Urothelium cell line (cell line): ENCODE measurements at regions not wholly inside any gene's neighbourhood (a gene's known extent, or its start where the extent isn't known, plus 50 kb on each side); places are given as distances from the start of the nearest gene placed in this dataset.
A peak's percentile ranks its signal among the peaks of the same experiment; 100 is the strongest.
"Not testable (repeated sequence)": the region's sequence is repeated elsewhere in the genome, so short reads cannot be mapped to it uniquely, and the experiment has no call there.

Experiments used
- DNase-seq: peaks from one replicate; pipeline ENCODE4 v3.0.0; 2011; ENCODE audit warnings: low spot score, mixed read lengths
- FAIRE-seq: peaks from 2 replicates; lab custom pipeline; 2011; peaks lifted over from hg19 to GRCh38; lab: Jason Lieb, UNC

DNA sequence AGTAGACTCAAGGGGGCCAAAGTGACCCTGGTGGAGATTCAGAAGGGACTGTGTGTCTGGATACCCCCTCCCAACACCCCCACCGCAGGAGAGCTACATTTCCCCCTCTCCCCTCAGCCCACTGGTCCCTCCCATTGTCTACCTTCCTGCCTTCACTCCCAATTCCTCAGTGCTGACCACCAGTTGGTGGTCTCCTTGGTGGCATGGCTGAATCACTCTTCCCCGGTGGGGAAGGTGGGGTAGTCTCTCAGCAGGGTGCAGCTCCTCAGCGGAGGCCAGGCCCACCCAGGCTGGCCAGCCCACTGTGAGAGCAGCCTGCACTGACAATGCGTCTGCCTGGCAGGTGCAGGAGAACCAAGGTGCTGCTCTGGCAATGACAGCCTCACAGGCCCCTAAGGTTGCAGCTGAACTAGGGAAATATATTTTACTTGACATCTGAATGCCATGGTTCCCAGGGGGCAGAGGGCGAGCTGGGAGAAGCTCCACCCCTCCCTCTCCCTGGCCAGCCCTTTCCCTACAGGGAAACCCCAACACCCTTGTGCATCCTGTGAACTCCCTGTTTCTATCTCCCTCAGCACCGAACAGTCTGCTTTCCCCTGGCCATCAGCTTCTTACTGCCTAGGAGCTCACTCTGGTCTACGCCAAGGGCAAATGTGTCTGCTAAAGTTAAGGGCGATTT is 62.6 kb upstream of the PAX8 start:
- DNase-seq (no peak), FAIRE-seq (peak; percentile 62)

DNA sequence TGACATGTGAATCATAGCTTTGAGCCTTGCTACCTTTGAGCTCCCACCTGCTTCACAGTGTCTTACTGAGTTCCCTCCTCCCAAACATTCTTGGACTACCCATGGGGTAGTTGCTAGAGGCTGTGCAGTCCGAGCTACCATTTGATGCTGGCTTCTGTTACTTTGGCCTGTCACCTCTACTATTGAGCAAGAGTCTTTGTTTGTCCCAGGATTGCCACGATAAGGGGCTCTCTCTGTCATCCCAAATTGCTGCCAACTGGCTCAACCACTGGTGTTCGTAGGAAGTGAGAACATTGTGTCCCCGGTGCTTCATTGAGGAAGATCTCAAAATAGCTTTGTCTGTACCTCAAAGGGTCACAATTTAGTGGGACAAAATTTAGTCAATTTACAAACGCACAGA is 59.1 kb upstream of the PAX8 start:
- DNase-seq (no peak), FAIRE-seq (peak; percentile 67)

DNA sequence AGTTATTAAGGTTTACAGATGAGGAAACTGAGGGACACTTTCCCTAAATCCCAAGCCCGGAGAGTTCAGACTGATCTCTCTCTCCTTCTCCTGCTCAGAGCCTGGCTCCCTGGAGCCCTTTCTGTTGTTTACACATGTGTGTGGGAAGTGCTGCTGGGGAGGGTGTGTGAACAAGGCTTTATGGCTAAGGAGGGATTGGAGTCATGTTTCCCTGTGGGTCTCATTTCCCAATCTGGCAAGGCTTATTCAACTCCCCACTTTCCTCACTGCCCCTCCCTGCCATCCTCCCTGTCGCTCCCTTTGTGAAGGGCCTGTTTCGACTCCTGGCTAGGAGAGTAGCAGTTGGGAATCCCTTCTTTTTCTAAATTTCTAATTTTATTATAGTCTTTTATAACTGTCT is 57.3 kb upstream of the PAX8 start:
- not testable (repeated sequence) for DNase-seq, FAIRE-seq

DNA sequence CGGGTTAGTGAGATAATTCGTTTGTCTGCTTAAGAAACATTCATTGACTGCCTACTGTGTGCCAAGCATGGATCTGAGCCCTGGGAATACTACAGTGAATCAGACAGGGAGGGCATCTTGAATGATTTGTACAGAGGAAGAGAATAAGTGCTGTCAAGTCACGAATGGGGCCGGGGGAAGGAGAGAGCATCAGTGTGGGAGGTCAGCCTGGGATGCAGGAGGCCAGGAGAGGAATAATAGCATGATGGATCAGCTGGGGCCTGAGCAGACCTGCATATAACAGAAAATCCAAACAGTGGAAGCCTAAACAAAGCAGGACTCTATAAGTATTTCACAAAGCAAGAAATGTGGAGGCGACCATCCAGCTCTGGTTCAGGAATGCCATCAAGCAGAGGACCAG is 55.4 kb upstream of the PAX8 start:
- FAIRE-seq (peak; percentile 77), DNase-seq (no peak)

DNA sequence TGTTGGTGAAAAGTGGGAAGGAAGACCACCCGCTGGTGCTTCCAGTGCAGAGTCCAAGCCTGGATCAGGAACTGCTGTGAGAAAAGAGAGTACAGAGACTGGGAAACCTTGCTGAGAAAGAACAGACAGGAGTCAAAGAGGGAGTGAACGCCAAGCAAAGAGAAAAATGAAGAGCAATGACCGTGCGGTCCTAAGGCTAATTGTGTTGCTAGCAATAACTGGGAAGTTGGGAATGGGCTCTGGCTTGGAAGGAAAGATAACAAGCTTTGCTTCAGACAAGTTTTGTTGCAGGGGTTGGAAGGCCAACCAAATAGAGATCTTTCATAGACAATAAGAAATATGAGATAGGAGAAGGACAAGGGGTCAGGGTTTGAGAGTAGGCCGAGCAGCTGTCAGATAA is 55.0 kb upstream of the PAX8 start:
- FAIRE-seq, DNase-seq: not testable (repeated sequence)

DNA sequence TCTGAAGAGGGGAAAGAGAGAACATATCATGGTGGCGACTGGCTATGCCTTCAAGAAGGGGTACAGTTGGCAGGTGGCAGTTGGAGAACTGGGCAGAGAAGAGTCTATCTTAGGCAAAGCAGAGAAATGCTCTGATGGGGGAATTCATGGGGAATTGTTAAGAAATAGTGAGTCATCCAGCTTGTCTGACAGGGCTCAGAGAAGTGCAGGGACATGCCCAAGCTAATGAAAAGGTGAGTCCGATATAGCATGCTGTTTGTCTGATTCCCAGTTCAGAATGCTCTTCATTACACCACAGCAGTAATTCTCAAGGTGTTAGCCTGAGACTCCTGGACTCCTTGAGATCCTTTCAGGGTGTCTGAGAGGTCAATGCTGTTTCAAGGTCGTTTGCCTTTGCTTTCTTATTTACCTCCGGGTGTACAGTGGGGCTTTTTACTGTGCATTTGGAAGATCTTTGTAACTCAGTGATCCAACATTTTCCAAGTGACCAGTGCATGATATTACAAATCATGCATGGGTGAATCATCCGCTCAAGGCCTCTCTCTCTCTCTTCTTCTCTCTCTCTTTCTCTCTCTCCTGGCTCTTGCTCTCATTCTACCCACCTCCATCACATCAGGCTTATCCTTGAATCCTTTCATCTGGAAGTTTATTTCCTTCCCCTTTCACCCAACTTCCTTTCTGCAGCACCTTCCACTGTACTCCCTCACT is 51.5 kb upstream of the PAX8 start:
- not testable (repeated sequence) for FAIRE-seq
- DNase-seq, result peak; percentile 49

DNA sequence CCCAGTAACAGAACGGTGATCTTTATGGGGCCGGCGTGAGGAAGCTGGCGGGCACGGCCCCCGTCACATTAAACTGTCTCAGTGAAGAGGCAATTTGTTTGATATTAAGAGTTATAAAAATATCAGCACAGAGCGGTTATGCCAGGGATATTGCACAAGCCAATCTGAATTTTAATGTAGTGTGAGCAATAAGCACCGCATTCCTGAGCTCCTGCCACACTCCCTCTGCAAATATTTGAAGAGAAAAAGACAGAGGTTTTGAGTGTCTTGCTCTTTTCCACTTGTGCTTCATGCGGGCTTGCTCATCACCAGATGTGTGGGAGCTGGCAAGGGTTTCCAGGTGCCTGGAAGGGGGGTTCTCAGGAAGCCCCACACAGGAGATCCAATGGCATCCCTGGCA is 50.3 kb upstream of the PAX8 start:
- FAIRE-seq, result peak; percentile 30
- peak; percentile 60 for DNase-seq

DNA sequence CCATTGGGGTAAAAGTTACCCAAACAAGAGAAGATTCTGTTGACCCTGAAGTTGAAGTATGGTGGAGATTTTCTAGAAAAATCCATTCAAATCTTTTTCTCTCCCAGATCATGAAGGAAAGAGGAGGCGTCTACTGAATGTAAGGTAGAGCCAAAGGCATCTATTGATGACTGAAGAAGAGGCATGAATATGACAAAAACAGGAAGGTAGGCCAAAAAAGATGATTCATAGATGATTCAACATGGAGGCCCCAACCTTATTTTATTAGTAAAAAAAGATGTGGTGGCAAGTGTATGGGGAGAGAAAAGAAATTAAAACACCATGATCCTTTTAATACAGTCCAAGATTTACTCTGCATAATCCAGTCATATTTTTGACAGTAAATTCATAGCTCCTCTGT is 49.9 kb upstream of the PAX8 start:
- peak; percentile 27 for DNase-seq
- not testable (repeated sequence) for FAIRE-seq
